ENCODE measurements at regions not wholly inside any gene's neighbourhood (a gene's known extent, or its start where the extent isn't known, plus 50 kb on each side); places are given as distances from the start of the nearest gene placed in this dataset.

DNA sequence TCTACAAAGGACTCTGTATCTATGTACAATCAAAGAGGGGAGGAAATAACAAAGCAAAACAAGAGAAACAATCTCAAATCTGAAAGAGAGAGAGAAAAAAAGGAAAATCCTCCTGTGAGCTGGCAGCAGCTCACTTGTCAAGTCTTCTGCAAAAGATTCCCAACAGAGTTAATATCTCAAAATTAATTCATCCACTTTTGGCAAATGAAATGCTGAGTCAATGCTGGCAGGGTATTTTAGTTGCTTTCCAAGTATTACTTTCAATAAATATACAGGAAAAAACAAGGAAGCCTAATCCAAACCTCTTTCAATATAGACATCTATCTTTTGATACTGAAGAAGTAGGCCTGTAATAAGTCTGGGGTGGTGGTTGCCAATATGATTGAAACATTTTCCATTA lies 613.9 kb upstream of the NEGR1 start:
- no peak overlapping the region for H3K4me3 ChIP-seq (ENCODE audit: low read length)
- H3K9me3 ChIP-seq (ENCODE audit: low read length) = no peaks in the 10 kb centered on the region
- no peaks in the 10 kb centered on the region for H4K20me1 ChIP-seq (ENCODE audit: insufficient read depth)
- H3K27ac ChIP-seq (ENCODE audit: low read length) = no peak overlapping the region
- no peaks in the 10 kb centered on the region for H3K79me2 ChIP-seq (replicated peaks; ENCODE audit: insufficient read depth, low read length)
- H3K9ac ChIP-seq (ENCODE audit: low read length) = no peak overlapping the region
- no peak overlapping the region for H3K4me2 ChIP-seq (ENCODE audit: low read length)
- H2AFZ ChIP-seq (ENCODE audit: low read depth, low read length) = no peak overlapping the region
- H3K9me2 ChIP-seq (ENCODE audit: insufficient read depth, low read length) = no peaks in the 10 kb centered on the region
- TF ChIP-seq POLR2AphosphoS5 (IDR thresholded peaks at IDR 0.05) (no peak), SMC3 (conservative IDR thresholded peaks at IDR 0.05; ENCODE audit: poor library complexity) (no peak), EZH2 (IDR thresholded peaks at IDR 0.05; ENCODE audit: borderline replicate concordance, insufficient read depth, low read length, poor library complexity, severe bottlenecking) (no peak), EP300 (conservative IDR thresholded peaks at IDR 0.05; ENCODE audit: poor library complexity, severe bottlenecking) (no peak), MXI1 (conservative IDR thresholded peaks at IDR 0.05; ENCODE audit: poor library complexity, severe bottlenecking) (no peak), TAF1 (IDR thresholded peaks at IDR 0.05; ENCODE audit: low read depth) (no peak), RAD21 (conservative IDR thresholded peaks at IDR 0.05) (no peak)
- TF ChIP-seq, protein P1, sequence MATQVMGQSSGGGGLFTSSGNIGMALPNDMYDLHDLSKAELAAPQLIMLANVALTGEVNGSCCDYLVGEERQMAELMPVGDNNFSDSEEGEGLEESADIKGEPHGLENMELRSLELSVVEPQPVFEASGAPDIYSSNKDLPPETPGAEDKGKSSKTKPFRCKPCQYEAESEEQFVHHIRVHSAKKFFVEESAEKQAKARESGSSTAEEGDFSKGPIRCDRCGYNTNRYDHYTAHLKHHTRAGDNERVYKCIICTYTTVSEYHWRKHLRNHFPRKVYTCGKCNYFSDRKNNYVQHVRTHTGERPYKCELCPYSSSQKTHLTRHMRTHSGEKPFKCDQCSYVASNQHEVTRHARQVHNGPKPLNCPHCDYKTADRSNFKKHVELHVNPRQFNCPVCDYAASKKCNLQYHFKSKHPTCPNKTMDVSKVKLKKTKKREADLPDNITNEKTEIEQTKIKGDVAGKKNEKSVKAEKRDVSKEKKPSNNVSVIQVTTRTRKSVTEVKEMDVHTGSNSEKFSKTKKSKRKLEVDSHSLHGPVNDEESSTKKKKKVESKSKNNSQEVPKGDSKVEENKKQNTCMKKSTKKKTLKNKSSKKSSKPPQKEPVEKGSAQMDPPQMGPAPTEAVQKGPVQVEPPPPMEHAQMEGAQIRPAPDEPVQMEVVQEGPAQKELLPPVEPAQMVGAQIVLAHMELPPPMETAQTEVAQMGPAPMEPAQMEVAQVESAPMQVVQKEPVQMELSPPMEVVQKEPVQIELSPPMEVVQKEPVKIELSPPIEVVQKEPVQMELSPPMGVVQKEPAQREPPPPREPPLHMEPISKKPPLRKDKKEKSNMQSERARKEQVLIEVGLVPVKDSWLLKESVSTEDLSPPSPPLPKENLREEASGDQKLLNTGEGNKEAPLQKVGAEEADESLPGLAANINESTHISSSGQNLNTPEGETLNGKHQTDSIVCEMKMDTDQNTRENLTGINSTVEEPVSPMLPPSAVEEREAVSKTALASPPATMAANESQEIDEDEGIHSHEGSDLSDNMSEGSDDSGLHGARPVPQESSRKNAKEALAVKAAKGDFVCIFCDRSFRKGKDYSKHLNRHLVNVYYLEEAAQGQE (IDR thresholded peaks at IDR 0.05; ENCODE audit: borderline replicate concordance) = no peak
- TF ChIP-seq, protein P2, sequence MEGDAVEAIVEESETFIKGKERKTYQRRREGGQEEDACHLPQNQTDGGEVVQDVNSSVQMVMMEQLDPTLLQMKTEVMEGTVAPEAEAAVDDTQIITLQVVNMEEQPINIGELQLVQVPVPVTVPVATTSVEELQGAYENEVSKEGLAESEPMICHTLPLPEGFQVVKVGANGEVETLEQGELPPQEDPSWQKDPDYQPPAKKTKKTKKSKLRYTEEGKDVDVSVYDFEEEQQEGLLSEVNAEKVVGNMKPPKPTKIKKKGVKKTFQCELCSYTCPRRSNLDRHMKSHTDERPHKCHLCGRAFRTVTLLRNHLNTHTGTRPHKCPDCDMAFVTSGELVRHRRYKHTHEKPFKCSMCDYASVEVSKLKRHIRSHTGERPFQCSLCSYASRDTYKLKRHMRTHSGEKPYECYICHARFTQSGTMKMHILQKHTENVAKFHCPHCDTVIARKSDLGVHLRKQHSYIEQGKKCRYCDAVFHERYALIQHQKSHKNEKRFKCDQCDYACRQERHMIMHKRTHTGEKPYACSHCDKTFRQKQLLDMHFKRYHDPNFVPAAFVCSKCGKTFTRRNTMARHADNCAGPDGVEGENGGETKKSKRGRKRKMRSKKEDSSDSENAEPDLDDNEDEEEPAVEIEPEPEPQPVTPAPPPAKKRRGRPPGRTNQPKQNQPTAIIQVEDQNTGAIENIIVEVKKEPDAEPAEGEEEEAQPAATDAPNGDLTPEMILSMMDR (IDR thresholded peaks at IDR 0.05; ENCODE audit: poor library complexity, severe bottlenecking) = no peak
- H3K36me3 ChIP-seq (ENCODE audit: insufficient read depth, low read length) = no peaks in the 10 kb centered on the region
- no peaks in the 10 kb centered on the region for H3F3A ChIP-seq (ENCODE audit: insufficient read depth, low read length, poor library complexity, severe bottlenecking)
- no peaks in the 10 kb centered on the region for H3K27me3 ChIP-seq (ENCODE audit: insufficient read depth, low read depth, low read length)

DNA sequence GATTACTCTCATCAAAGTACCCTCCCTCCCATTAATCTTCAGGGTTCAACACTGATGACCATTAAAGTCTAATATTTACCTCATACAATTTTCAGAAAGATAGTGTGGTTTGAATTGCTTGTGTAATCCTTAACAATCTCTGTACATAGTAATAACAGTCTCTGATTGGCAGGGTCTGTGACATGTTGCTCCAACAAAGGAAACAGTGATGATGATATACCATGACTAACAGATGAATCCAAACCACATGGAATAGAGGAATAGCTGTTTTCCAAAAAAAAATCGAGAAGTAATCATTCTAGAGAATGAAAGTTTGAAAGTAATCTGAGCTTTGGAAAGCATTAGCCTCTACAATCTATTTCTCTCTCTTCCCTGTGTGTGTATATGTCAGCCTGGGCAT lies 610.1 kb upstream of the NEGR1 start:
- no peaks in the 10 kb centered on the region for H4K20me1 ChIP-seq (ENCODE audit: insufficient read depth)
- H3F3A ChIP-seq (ENCODE audit: insufficient read depth, low read length, poor library complexity, severe bottlenecking) = no peaks in the 10 kb centered on the region
- H3K79me2 ChIP-seq (replicated peaks; ENCODE audit: insufficient read depth, low read length) = no peaks in the 10 kb centered on the region
- no peaks in the 10 kb centered on the region for H3K9me3 ChIP-seq (ENCODE audit: low read length)
- H3K4me2 ChIP-seq (ENCODE audit: low read length) = no peak overlapping the region
- H3K27ac ChIP-seq (ENCODE audit: low read length) = no peak overlapping the region
- H3K36me3 ChIP-seq (ENCODE audit: insufficient read depth, low read length) = no peaks in the 10 kb centered on the region
- H3K27me3 ChIP-seq (ENCODE audit: insufficient read depth, low read depth, low read length) = no peaks in the 10 kb centered on the region
- no peaks in the 10 kb centered on the region for H3K9me2 ChIP-seq (ENCODE audit: insufficient read depth, low read length)
- TF ChIP-seq, protein P2 (IDR thresholded peaks at IDR 0.05; ENCODE audit: poor library complexity, severe bottlenecking) = no peak
- TF ChIP-seq POLR2AphosphoS5 (IDR thresholded peaks at IDR 0.05) (no peak), MXI1 (conservative IDR thresholded peaks at IDR 0.05; ENCODE audit: poor library complexity, severe bottlenecking) (no peak), RAD21 (conservative IDR thresholded peaks at IDR 0.05) (no peak), EZH2 (IDR thresholded peaks at IDR 0.05; ENCODE audit: borderline replicate concordance, insufficient read depth, low read length, poor library complexity, severe bottlenecking) (no peak), EP300 (conservative IDR thresholded peaks at IDR 0.05; ENCODE audit: poor library complexity, severe bottlenecking) (no peak), SMC3 (conservative IDR thresholded peaks at IDR 0.05; ENCODE audit: poor library complexity) (no peak), TAF1 (IDR thresholded peaks at IDR 0.05; ENCODE audit: low read depth) (no peak)
- TF ChIP-seq, protein P1 (IDR thresholded peaks at IDR 0.05; ENCODE audit: borderline replicate concordance) = no peak
- H3K9ac ChIP-seq (ENCODE audit: low read length) = no peak overlapping the region
- H3K4me3 ChIP-seq (ENCODE audit: low read length) = no peak overlapping the region
- no peak overlapping the region for H2AFZ ChIP-seq (ENCODE audit: low read depth, low read length)
